HEK293 (cell line): ENCODE measurements at regions not wholly inside any gene's neighbourhood (a gene's known extent, or its start where the extent isn't known, plus 50 kb on each side); places are given as distances from the start of the nearest gene placed in this dataset.

ENCODE experiments used
- CTCF ChIA-PET: fragments of 350-600 bp; formaldehyde crosslinking; extraction: SDS; loops from one replicate; lab custom pipeline; 2021; ENCODE audit warnings: antibody characterized with exemption; lab: Yijun Ruan, JAX
- POLR2A ChIA-PET: fragments of 300-600 bp; formaldehyde crosslinking; extraction: SDS; loops from one replicate; lab custom pipeline; 2020; ENCODE audit warnings: antibody characterized with exemption, inconsistent platforms; lab: Yijun Ruan, JAX
- H3K27ac ChIP-seq: fragments of 200-500 bp; sonication (Bioruptor generic); 2 replicates; pipeline ENCODE4 v1.5.1; 2014; ENCODE audit warnings: low read depth, low read length, control low read depth, inconsistent platforms; ENCODE audit errors: extremely low read depth
- H3K36me3 ChIP-seq, 2 experiments: fragments of 200-500 bp in 1 of 2; sonication (Bioruptor generic) in 1 of 2; 1 replicate in 1 of 2; 2 replicates in 1 of 2; pipeline ENCODE4 v1.5.1; 2014 to 2017; ENCODE audit warnings: inconsistent platforms in 2 of 2, low read length in 2 of 2; ENCODE audit not compliant: control insufficient read depth in 2 of 2, insufficient read depth in 1 of 2
- H3K4me1 ChIP-seq: fragments of 200-500 bp; sonication (Bioruptor generic); 2 replicates; pipeline ENCODE4 v1.5.1; 2014; ENCODE audit warnings: mild to moderate bottlenecking, low read length, inconsistent platforms; ENCODE audit not compliant: control insufficient read depth, insufficient read depth
- H3K4me3 ChIP-seq: 2 replicates; pipeline ENCODE4 v1.5.1; 2011; ENCODE audit warnings: low read depth, mild to moderate bottlenecking, control low read depth, low read length, moderate library complexity
- H3K9me3 ChIP-seq: fragments of 200-500 bp; sonication (Bioruptor generic); 2 replicates; pipeline ENCODE4 v1.5.1; 2014; ENCODE audit warnings: low read depth, low read length, inconsistent platforms; ENCODE audit not compliant: control insufficient read depth, insufficient read depth
- KLF10 ChIP-seq: fragments of 450-650 bp; IDR thresholded peaks from 2 replicates; pipeline ENCODE4 v1.5.1; 2018; ENCODE audit warnings: missing biosample characterization, mild to moderate bottlenecking, missing genetic modification characterization
- OSR2 ChIP-seq: fragments of 450-650 bp; formaldehyde crosslinking; IDR thresholded peaks from 2 replicates; pipeline ENCODE4 v1.5.1; 2016; ENCODE audit warnings: missing biosample characterization, missing genetic modification characterization
- REPIN1 ChIP-seq: fragments of 450-650 bp; formaldehyde crosslinking; IDR thresholded peaks from 2 replicates; pipeline ENCODE4 v1.5.1; 2017; ENCODE audit warnings: missing biosample characterization, missing genetic modification characterization, low read depth
- SCRT1 ChIP-seq: fragments of 450-650 bp; formaldehyde crosslinking; IDR thresholded peaks from 2 replicates; pipeline ENCODE4 v1.5.1; 2016; ENCODE audit warnings: missing biosample characterization, missing genetic modification characterization, borderline replicate concordance
- ZBTB48 ChIP-seq: fragments of 450-650 bp; formaldehyde crosslinking; IDR thresholded peaks from 2 replicates; pipeline ENCODE4 v1.5.1; 2016; ENCODE audit warnings: missing biosample characterization, missing genetic modification characterization
- ZFP69B ChIP-seq: fragments of 450-650 bp; formaldehyde crosslinking; IDR thresholded peaks from 2 replicates; pipeline ENCODE4 v1.5.1; 2016; ENCODE audit warnings: missing biosample characterization, missing genetic modification characterization
- ZNF112 ChIP-seq: fragments of 450-650 bp; formaldehyde crosslinking; IDR thresholded peaks from 2 replicates; pipeline ENCODE4 v1.5.0; 2017; ENCODE audit warnings: missing biosample characterization, missing genetic modification characterization
- ZNF114 ChIP-seq: fragments of 450-650 bp; formaldehyde crosslinking; IDR thresholded peaks from 2 replicates; pipeline ENCODE4 v1.5.0; 2017; ENCODE audit warnings: missing biosample characterization, missing genetic modification characterization
- ZNF174 ChIP-seq: fragments of 450-650 bp; formaldehyde crosslinking; IDR thresholded peaks from 2 replicates; pipeline ENCODE4 v1.5.0; 2017; ENCODE audit warnings: missing biosample characterization, mild to moderate bottlenecking, missing genetic modification characterization
- ZNF23 ChIP-seq: fragments of 450-650 bp; formaldehyde crosslinking; IDR thresholded peaks from 2 replicates; pipeline ENCODE4 v1.5.1; 2016; ENCODE audit warnings: missing biosample characterization, missing genetic modification characterization, borderline replicate concordance
- ZNF514 ChIP-seq: fragments of 450-650 bp; formaldehyde crosslinking; IDR thresholded peaks from 2 replicates; pipeline ENCODE4 v1.5.1; 2016; ENCODE audit warnings: missing biosample characterization, missing genetic modification characterization
- ZNF529 ChIP-seq: fragments of 450-650 bp; formaldehyde crosslinking; IDR thresholded peaks from 2 replicates; pipeline ENCODE4 v1.5.1; 2017; ENCODE audit warnings: missing genetic modification characterization, missing biosample characterization; ENCODE audit not compliant: insufficient replicate concordance
- ZNF544 ChIP-seq: fragments of 450-650 bp; formaldehyde crosslinking; IDR thresholded peaks from 2 replicates; pipeline ENCODE4 v1.5.0; 2017; ENCODE audit warnings: missing biosample characterization, missing genetic modification characterization
- ZNF555 ChIP-seq: fragments of 450-650 bp; formaldehyde crosslinking; conservative IDR thresholded peaks from 2 replicates; pipeline ENCODE4 v1.5.1; 2017; ENCODE audit warnings: missing biosample characterization, mild to moderate bottlenecking, missing genetic modification characterization, inconsistent platforms
- ZNF600 ChIP-seq: fragments of 450-650 bp; formaldehyde crosslinking; IDR thresholded peaks from 2 replicates; pipeline ENCODE4 v1.5.1; 2016; ENCODE audit warnings: missing biosample characterization, missing genetic modification characterization
- ZNF624 ChIP-seq: fragments of 450-650 bp; formaldehyde crosslinking; IDR thresholded peaks from 2 replicates; pipeline ENCODE4 v1.5.1; 2017; ENCODE audit warnings: missing biosample characterization, missing genetic modification characterization
- ZNF658 ChIP-seq: fragments of 450-650 bp; formaldehyde crosslinking; IDR thresholded peaks from 2 replicates; pipeline ENCODE4; 2016; ENCODE audit warnings: missing biosample characterization, missing genetic modification characterization
- ZNF660 ChIP-seq: fragments of 450-650 bp; IDR thresholded peaks from 2 replicates; pipeline ENCODE4 v1.5.1; 2018; ENCODE audit warnings: missing biosample characterization, mild to moderate bottlenecking, missing genetic modification characterization
- ZNF670 ChIP-seq: fragments of 450-650 bp; formaldehyde crosslinking; IDR thresholded peaks from 2 replicates; pipeline ENCODE4 v1.5.1; 2016; ENCODE audit warnings: missing biosample characterization, missing genetic modification characterization, low read depth
- ZNF701 ChIP-seq: fragments of 450-650 bp; formaldehyde crosslinking; IDR thresholded peaks from 2 replicates; pipeline ENCODE4 v1.5.1; 2016; ENCODE audit warnings: missing biosample characterization, missing genetic modification characterization
- ZNF76 ChIP-seq: fragments of 450-650 bp; formaldehyde crosslinking; IDR thresholded peaks from 2 replicates; pipeline ENCODE4; 2016; ENCODE audit warnings: low read depth, missing biosample characterization, missing genetic modification characterization, borderline replicate concordance
- ZNF777 ChIP-seq: fragments of 450-650 bp; formaldehyde crosslinking; IDR thresholded peaks from 2 replicates; pipeline ENCODE4 v1.5.1; 2017; ENCODE audit warnings: missing biosample characterization, missing genetic modification characterization, borderline replicate concordance
- ZNF785 ChIP-seq: fragments of 450-650 bp; formaldehyde crosslinking; IDR thresholded peaks from 2 replicates; pipeline ENCODE4 v1.5.1; 2016; ENCODE audit warnings: missing biosample characterization, missing genetic modification characterization
- TF ChIP-seq, protein P1 (sequence below): fragments of 450-650 bp; formaldehyde crosslinking; IDR thresholded peaks from 2 replicates; pipeline ENCODE4 v1.5.1; 2017; ENCODE audit warnings: missing biosample characterization, mild to moderate bottlenecking, missing genetic modification characterization, moderate library complexity

DNA sequence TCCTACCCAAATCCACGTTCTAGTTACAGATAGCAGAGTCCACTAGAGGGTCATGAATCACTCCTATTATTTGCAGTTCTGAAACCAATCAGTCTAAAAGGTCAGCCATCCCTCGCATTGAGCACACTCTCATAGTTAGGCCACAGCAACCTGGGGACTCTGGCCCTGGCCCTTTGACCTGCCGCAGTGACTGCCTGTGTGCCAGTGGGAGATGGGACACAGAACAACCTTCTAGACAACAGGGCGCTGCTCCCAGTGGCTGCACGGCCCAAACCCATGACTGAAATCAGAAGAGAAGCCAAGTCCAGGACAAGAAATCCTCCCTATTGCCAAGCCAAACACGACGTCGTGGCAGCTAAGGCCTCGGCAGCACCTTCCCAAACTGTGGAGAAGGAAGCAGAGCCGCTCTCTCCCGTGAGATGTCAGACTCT lies 158.5 kb downstream of the HERPUD2 start:
- H3K27ac ChIP-seq, result no peak overlapping the region
- TF ChIP-seq ZNF785 (tag by site-specific recombination) (no peak), ZFP69B (tag by site-specific recombination) (no peak), ZNF701 (tag by site-specific recombination) (no peak), ZNF174 (tag by site-specific recombination) (no peak), OSR2 (no peak), ZNF777 (tag by site-specific recombination) (no peak), ZNF600 (tag by site-specific recombination) (no peak), ZNF23 (no peak), ZNF624 (no peak), ZNF529 (tag by site-specific recombination) (no peak), ZNF514 (no peak)
- TF ChIP-seq, all 188 proteins: peak for 0
- ChIA-PET POLR2A (no interaction called here), CTCF (interaction anchor here (0.7 to 1.3 kb wide), 3 partner anchors 16 to 616 kb away, joined by 3 to 9 read pairs (median 3); no protein-coding TSS in a partner anchor)
- Histone ChIP-seq H3K9me3 (no peaks in the 10 kb centered on the region), H3K4me1 (no peaks in the 10 kb centered on the region), H3K36me3 (no peaks in the 10 kb centered on the region), H3K4me3 (no peak overlapping the region)

DNA sequence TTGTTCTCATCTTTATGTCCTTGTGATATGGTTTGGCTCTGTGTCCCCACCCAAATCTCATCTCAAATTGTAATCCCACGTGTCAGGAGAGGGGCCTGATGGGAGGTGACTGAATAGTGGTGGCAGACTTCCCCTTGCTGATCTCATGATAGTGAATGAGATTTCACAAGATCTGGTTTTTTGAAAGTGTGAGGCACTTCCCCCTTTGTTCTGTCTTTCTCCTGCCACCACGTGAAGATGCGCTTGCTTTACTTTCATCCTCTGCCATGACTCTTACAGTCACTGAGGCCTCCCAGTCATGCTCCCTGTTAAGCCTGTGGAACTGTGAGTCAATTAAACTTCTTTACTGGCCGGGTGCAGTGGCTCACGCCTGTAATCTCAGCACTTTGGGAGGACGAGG lies 161.0 kb downstream of the HERPUD2 start:
- TF ChIP-seq ZNF660 (tag by site-specific recombination) (no peak), ZNF670 (tag by site-specific recombination) (no peak), SCRT1 (no peak), REPIN1 (tag by site-specific recombination) (no peak), KLF10 (tag by site-specific recombination) (no peak), ZNF544 (tag by site-specific recombination) (no peak), ZNF112 (tag by site-specific recombination) (no peak), ZNF555 (tag by site-specific recombination) (no peak), ZNF76 (no peak), ZNF114 (tag by site-specific recombination) (no peak), ZNF658 (tag by site-specific recombination) (no peak), ZBTB48 (no peak)
- TF ChIP-seq, protein P1, sequence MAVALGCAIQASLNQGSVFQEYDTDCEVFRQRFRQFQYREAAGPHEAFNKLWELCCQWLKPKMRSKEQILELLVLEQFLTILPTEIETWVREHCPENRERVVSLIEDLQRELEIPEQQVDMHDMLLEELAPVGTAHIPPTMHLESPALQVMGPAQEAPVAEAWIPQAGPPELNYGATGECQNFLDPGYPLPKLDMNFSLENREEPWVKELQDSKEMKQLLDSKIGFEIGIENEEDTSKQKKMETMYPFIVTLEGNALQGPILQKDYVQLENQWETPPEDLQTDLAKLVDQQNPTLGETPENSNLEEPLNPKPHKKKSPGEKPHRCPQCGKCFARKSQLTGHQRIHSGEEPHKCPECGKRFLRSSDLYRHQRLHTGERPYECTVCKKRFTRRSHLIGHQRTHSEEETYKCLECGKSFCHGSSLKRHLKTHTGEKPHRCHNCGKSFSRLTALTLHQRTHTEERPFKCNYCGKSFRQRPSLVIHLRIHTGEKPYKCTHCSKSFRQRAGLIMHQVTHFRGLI, result no peak
- no peaks in the 10 kb centered on the region for H3K36me3 ChIP-seq
- POLR2A ChIA-PET, result no interaction called here
- H3K4me3 ChIP-seq, result no peak overlapping the region
- CTCF ChIA-PET, result interaction anchor here (0.6 to 1.2 kb wide), 2 partner anchors 14 to 452 kb away, joined by 3 to 4 read pairs; no protein-coding TSS in a partner anchor
- no peak overlapping the region for H3K27ac ChIP-seq
- no peaks in the 10 kb centered on the region for H3K4me1 ChIP-seq
- no peaks in the 10 kb centered on the region for H3K9me3 ChIP-seq
